ENCODE measurements at regions not wholly inside any gene's neighbourhood (a gene's known extent, or its start where the extent isn't known, plus 50 kb on each side); places are given as distances from the start of the nearest gene placed in this dataset.

DNA sequence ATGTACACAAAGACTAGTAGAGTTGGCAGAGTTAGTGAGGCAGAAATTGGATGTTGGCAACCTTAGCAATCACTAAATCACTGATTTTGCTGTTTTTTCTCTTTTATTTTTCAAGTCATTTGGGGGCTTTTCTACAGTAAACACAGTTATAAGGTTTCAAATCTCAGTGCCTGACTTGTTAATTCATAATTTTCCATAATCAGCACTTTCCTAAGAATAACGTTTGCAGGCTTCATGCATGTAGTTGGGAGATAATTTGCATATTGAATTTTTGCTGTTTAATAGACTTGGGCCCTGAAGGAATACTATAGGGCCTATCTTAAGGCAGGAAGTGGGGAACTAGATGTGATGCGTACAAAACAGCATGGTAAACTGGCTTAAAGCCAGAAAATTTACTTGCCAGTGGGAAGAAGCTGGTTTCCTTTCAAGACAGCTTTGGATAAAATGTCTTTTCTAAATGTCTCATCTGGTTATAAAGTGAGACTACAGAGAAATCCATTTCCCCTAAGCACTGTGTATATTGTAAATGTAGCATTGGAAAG lies 127.2 kb upstream of the SMIM21 start:
- no peak for TF ChIP-seq POLR2A (IDR thresholded peaks at IDR 0.05; ENCODE audit: low read length)
- no peak for TF ChIP-seq GATA1 (IDR thresholded peaks at IDR 0.05; ENCODE audit: low read depth, low read length)
